ENCODE measurements at regions not wholly inside any gene's neighbourhood (a gene's known extent, or its start where the extent isn't known, plus 50 kb on each side); places are given as distances from the start of the nearest gene placed in this dataset.
"Not testable (repeated sequence)": the region's sequence is repeated elsewhere in the genome, so short reads cannot be mapped to it uniquely, and the experiment has no call there.

DNA sequence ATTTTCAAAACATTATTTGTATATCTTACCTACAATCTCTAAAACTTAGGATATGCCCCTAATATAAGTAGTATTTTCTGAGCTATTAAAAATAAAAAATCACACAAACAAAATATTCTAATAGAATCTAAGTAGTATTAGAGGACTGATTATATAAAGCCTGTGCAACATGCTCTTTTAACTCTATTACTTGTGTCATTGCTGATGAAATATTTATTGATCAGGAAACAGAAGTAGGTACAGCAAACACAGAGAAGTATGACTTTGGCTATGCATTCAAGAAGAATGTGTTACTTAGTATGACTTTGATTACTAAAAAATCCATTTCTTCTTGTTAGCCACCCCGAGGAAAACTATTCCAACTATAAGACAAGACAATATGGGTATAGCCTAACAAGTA lies 84.6 kb upstream of the ALG10 start:
- not testable (repeated sequence) for TF ChIP-seq POLR2A, POLR2AphosphoS5 (IDR thresholded peaks at IDR 0.05)
- TF ChIP-seq, protein P1, sequence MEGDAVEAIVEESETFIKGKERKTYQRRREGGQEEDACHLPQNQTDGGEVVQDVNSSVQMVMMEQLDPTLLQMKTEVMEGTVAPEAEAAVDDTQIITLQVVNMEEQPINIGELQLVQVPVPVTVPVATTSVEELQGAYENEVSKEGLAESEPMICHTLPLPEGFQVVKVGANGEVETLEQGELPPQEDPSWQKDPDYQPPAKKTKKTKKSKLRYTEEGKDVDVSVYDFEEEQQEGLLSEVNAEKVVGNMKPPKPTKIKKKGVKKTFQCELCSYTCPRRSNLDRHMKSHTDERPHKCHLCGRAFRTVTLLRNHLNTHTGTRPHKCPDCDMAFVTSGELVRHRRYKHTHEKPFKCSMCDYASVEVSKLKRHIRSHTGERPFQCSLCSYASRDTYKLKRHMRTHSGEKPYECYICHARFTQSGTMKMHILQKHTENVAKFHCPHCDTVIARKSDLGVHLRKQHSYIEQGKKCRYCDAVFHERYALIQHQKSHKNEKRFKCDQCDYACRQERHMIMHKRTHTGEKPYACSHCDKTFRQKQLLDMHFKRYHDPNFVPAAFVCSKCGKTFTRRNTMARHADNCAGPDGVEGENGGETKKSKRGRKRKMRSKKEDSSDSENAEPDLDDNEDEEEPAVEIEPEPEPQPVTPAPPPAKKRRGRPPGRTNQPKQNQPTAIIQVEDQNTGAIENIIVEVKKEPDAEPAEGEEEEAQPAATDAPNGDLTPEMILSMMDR (IDR thresholded peaks at IDR 0.05) = not testable (repeated sequence)
